DMS79 (cell line): ENCODE measurements at regions not wholly inside any gene's neighbourhood (a gene's known extent, or its start where the extent isn't known, plus 50 kb on each side); places are given as distances from the start of the nearest gene placed in this dataset.
"Not testable (repeated sequence)": the region's sequence is repeated elsewhere in the genome, so short reads cannot be mapped to it uniquely, and the experiment has no call there.

ENCODE experiments used
- DNase-seq: peaks from one replicate; lab custom pipeline; 2025; lab: John Stamatoyannopoulos, UW

DNA sequence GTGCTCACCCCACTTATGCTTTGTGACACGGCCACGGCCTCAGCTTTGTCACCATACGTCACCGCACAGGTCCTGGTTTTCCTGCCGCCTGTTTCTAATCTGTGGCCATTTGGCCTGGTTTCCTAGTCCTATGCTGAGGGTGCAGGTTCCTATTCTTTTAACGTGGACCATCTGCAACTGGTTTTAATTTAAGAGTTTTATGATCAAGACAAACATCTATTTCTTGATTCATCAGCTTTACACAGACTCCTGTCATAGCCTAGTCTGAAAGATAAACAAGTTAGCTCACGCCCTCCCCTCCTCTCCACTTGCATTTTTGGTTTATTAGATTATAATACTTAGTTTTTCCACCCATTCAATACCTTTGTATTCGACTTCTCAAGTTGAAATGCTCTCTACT lies 97.5 kb upstream of the RPS6KA2 start:
- DNase-seq: no peak

DNA sequence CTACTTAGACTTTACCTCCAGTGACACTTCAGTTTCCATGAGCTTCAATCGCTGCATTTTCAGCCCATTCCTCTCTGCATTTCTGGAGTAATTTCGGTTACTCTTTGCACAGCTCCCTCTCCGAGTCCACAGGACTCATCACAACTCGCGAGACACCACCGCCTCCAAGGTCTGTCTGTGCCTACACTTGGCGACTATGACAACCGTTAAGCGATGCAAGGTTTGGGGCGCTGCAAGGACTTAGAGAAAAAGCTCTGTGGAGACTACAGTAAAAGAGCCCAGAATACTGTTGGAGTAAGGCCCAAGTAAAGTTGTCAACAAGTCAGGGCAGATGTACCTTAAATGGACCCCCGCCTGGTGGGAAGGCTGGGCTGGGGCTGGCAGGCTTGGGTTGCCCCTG lies 95.7 kb upstream of the RPS6KA2 start:
- DNase-seq: no peak

DNA sequence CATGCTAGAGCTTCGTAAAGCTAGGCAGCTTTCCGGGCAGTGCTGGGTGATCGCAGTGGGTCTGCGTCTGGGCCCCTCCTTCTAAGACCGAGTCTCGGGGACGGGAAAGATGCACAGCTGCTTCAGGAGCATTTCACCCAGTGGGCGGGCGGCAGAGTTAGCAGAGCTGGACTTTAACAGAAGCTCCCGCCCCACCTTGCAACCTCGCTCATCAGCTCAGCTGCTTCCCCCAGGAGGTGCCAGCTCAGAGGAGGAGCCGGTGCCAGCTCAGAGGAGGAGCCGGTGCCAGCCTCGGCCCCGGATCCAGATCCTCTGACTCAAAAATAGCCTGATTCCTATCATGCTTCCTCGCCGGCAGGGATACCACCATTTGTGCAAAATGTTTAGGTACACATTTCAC lies 94.5 kb upstream of the RPS6KA2 start:
- no peak for DNase-seq

DNA sequence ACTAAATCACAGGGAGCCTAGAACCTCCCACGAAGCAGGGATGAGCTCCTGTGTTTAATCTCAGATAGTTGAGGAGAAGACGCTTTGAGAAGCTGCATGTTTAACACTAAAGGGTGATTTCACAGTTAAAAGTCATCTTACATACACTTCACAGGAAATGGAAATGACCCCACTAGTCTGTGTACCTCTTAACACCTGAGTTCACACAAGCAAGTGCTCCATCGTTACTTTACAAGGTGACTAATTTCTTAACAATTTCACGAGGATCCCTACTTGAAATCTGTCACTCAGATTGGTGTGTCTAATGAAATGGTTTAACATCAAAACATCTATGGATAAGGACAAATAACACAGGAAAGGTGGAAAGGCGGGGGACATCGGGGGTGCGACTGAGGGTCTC lies 93.8 kb upstream of the RPS6KA2 start:
- DNase-seq: no peak

DNA sequence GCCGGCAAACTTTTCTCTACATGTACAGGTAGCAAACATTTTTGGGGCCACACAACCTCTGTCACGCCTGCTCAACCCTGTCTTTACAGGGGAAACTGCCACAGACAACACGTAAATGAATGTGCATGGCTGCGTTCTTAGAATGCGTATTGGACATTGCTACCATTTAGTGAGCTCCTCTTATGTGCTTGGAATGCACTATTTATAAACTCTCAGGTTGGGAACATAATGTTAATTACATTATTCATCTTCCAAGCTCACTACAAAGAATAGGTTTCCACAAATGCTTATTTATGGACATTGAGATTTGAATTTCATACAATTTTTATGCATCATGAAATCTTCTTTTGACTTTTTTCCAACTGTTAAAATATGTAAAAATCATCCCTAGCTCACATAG lies 92.0 kb upstream of the RPS6KA2 start:
- no peak for DNase-seq

DNA sequence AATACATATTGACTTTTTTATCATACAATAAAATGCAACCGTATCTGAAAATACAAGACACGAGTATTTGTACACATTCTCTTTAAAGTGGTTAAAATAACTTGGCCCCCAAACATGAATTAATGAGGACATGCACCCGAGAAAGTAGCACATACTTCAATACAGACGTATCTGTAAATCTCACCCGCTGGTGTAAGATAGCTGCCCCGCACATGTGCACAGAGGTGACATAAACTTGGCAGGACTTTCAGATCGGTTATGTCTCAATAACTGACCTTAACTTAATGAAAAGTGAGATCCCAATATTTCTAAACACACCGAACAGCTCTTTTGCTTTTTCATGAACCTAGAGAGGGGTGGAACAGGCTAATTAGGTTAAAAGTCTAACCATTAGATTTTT lies 91.5 kb upstream of the RPS6KA2 start:
- no peak for DNase-seq

DNA sequence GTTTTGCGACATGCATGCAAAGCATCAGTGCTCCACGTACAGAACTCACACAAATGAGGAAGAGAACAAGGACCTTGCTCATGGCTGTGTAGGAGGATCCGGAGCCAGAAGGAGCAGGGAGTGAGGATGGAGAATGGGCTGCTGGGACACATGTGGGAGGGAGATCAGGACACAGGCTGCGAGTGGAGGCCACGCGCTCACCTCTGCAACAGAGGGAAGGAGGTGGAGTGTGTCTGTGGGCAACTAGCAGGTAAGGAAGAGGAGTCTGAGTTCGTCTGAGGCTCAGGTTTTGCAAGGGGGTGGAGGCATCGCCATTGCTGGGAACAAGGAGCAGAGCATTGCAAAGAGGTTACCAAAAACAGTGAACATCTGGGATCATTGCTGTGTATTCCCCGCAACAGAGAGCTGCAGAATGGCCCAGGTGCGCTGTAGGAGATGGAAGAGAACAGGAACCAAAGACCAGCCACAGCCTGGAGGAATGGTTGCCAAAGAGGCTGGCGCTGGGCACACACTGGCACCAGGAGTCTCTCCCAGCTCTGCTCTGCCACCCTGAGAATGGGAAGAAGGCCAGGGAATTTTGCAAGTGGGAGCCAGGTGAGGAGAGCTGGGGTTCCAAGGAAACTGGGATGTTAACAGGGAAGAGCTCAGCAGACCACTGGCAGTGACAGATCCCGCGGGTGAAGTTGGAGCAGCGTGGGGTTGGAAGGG lies 90.0 kb upstream of the RPS6KA2 start:
- DNase-seq: no peak

DNA sequence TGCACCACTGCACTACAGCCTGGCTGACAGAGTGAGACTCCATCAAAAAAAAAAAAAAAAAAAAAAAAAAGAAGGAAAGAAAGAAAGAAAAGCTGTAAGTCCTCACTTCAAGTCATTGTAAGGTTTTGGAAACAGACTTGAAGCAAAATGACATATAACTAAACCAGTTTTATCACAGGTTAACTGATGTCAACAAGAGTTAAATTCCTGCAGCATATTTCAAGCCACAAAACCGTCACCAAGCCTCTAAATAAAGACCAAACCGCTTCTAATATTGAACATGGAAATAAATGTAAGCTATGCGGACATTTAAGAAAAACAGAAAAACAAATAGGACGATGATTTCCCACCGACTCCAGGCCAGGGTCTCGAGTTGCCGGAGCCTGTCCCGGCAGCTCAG lies 88.9 kb upstream of the RPS6KA2 start:
- no peak for DNase-seq

DNA sequence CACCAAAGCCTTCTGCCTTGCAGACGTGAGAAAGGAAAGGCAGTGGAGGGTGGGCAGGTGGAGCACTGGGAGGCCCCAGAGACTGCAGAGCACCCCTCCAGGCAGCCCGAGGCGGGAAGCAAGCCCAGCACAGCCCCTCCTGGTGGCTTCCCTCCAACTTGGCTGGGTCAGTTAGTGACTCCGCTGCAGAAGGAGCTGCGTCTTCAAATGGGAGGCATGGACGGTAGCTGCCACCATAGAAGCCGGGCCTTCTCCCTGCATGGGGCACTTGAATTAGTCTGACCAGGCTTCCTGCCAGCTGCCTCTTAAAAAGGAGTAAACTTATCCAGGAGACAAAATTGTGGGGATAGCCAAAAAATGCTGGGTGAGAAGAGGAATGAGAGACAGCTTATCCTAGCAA lies 88.0 kb upstream of the RPS6KA2 start:
- DNase-seq: peak; percentile 17

DNA sequence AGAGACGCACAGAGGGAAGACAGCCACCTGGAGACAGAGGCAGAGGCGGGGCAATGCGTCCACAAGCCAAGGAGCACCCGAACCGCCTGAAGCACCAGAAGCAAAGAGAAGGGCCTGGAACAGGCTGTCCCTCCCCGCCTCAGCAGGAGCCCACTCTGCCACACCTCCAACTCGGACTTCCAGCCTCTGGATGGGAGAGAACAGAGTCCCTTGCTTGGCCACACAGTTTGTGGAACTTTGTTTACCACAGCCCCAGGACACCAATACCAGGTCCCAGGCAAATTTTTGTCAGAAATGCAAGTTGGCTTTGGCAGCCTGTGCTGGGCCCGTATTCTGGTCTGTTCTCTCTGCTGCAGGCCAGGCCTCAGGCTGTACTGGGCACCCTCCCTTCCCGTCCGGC lies 87.5 kb upstream of the RPS6KA2 start:
- no peak for DNase-seq

DNA sequence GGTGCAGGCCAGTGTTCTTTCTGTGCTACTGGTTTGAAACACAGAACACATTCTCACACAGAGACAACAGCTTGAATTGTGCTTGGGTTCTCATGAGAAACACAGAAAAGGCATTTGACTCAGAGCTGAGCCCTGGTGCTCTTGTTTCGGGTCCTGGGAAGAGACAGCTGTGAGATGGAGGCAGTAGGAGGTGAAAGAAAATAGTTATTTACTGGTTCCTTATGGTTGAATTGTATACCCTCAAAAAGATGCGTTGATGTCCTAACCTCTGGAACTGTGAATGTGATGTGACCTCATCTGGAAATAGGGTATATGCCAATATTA lies 87.1 kb upstream of the RPS6KA2 start:
- DNase-seq: no peak

DNA sequence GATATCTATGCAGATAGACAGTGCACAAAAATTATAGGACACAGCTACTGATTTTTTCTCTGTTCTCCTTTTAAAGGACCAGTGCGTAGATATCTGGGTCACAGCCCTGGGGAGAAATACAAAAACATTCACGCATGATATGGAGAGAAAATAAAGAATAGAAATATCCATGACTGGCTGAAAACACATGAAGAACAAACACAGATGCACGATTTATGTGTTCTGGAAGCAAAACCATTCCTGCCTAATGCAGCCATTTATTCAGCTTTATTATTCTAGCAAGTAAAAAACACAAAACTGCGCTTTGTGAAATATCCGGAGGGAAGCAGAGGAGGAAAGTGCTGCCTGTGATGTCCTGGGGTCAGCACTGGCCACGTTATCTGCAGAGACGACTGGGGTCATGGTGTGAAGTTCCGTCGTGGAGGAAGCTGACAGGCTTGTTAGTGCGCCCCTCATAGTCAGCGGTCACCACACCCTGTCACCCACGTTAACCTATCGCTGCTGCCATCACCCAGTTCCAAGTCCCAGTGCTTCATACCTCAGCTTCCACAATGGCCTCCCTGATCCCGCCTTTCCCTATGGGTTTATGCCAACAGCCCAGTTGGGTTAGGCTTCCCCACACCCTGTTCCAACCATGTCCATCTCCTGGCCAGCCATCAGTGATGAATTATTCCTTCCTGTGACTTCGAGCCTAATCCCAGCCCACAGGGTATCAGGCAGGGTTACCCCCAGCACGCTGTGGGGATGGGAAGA lies 86.6 kb upstream of the RPS6KA2 start:
- DNase-seq: no peak

DNA sequence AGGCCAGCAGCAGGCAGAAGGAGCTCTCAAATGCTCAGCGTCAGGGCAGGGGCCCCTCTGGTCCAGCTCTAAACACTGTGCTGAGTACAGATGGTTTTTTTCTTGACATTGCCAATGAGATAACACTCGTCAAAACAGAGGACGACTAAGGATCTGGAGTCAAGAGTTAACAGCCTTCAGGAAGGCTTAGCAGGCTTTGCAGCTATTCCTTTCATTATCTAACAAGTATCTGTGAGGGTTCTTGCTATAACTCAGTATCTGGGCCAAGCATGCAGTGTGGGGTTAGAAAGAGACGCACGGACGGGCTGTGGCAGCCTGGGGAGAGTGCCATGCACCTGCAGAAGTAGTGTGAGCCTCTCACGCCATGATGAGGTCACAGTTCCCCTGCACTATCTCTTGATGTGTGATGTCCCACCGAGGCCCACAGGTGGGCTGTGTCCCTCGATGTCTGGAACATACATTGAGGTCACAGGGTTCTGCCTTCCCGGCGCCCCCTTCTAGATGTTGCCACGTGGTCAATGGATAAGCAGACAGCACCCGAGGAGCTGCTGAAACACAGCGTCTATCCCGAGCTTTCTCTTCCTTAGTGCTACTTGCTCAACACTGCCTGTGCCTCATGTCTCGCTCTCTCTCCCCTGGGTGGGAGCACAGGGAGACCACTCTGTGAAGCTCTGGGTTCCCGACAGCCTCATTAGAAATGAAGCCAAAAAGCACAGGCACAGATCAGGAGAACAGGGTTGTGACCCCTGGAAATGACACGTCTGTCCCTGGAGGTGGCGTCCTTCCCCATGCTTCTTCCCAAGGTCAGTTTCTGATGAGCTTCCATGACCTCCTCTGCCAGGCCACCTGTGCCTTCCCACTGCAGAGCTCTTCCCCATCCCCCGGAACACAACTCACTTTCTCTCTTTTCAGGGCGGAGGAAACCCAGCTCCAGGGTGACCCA lies 85.5 kb upstream of the RPS6KA2 start:
- DNase-seq: no peak

DNA sequence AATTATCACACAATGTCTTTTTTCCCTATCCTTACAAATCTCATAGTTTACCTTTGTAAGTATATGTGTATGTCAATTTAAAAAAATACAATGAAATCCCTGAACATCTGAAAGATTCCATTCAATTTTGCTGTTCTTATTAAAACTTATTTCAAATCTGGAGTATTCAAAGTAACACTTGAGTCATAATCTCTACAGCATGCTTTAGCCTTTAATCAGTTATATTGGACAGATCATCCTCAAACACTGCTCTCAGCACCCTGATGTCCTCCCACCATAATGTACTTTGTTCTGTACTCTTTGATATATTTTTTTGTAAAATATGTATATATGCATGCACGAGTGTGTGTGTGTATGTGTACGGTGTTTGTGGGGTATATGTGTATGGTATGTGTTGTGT lies 83.0 kb upstream of the RPS6KA2 start:
- no peak for DNase-seq

DNA sequence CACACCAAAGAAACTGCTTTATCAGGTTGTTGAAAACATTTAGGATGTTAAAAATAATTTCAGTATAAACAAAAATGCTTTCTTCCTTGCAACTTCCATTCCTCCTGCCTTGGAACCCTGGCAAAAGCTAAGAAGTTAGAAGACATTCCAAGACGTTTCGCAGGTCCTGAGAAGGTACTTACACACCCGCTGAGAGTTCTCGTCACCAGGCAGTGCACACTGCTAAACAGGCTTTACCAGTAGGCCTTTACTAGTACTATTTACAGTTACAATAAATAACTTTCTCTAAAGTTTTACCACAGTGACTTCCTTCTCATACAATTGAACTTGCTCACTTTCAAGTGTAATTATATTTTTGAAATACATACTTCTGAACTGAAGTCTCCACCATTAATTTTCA lies 81.4 kb upstream of the RPS6KA2 start:
- DNase-seq: no peak

DNA sequence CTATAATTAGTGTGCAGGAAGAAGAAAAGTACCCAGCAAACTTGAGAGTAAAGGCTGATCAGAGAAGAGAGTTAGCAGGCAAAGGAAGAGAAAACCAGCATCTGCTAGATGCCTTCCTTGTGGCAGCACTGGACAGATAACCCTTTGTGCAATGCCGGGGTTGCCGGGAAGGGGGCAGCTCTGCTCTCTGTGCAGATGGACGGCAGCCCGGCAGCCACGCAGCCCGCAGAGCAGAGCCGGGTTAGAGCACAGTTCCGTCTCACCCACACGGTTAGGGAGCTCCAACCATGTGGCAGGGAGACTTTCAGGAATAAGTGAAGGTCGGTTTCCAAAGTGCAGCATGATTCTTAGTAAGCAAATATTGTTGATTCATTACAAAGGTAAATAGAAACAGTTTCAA lies 80.0 kb upstream of the RPS6KA2 start:
- no peak for DNase-seq

DNA sequence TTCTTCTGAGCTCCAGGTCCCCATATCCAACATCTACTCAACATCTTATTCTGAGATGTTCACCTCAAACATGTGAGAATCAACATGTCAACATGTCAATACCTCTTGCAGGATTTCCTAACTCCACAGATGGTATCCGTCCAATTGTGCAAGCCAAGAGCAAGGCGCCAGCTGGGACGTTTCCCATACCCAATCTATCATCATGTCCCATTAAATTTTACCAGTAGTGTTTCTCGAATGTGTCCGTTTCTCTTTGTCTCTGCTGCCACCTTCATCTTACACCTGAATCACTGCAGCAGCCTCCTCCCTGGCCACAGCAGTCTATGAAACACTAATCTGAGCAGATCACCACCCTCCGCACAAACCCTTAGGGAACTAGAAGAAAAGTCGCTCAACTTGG lies 78.0 kb upstream of the RPS6KA2 start:
- DNase-seq: no peak

DNA sequence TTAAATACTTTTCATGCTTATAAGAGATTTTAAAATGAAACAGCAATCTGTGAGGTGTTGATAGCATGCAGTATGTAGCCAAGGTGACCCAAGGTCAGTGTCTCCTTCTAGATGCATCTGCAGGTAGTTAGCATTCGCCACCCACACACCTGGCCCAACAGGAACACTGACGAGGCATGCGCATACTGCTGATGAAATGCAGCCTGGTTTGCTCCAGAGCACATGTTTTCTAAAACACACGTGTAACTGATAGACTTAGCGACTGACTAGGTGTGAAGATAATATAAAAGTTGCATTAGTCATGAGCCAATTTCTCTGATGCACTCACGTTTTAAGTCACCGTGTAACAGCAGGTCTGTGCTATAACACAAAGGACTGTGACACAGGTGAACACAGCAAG lies 77.1 kb upstream of the RPS6KA2 start:
- no peak for DNase-seq

DNA sequence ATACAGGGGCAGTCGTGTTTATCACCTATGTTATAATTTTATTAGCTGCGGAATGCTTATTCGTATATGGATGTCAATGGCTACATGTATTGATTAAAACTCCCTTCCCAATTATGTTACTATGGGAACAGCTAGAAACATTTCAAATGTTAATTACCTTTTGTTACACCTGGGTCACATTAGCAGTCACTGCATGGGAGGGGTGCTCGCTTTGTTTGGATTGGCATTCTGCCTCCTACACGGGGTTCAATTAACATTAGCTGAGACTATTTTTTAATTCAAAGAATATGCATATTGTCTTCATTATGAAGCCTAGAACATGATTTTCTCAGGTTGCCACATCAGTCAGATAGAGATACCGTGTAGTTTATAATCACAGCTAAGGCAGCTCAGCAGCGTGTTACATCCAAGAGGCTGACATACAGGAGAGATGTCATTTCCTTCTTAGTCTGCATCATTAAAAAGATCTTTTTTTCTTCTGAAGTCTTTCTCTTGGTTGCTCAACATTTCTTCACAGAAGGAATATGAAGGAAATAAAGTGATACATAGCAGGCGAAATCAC lies 76.2 kb upstream of the RPS6KA2 start:
- no peak for DNase-seq

DNA sequence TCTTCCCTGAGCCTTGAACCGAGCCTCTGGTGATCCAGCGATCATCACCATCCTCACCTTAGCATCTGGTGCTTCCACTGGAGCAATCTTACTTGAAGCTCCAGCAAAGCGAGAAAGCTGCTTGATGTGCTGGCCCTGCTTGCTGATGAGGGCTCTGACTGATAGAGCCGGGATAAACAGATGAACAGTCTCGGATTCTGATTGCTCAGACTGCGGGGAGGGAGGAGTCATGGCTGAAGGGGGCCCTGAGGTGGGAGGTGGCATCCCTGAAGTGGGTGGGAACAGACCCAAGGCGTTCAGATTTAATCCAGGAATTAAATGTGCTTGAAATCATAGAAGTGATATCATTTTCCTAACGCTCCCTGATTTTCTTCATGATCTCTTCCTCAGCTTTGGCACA lies 74.4 kb upstream of the RPS6KA2 start:
- DNase-seq: not testable (repeated sequence)

DNA sequence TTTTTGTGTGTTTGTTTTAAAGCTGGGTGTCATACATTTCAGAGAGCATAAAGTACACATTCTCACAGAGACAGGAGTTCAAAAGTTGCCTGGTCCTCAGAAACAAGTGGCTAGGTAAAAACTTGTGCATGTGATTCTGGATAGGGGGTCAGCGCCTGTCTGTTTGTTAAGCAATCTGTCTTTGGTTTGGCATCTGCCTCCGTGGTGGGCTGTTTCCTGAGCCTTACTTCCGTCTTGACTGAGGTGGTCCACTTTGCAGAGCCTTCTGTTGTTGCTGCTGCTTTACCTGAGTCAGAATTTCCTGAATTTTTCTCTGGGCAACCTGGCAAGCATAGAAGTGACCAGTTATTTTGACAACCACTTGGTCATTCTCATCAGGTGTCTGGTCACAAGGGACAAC lies 73.8 kb upstream of the RPS6KA2 start:
- not testable (repeated sequence) for DNase-seq

DNA sequence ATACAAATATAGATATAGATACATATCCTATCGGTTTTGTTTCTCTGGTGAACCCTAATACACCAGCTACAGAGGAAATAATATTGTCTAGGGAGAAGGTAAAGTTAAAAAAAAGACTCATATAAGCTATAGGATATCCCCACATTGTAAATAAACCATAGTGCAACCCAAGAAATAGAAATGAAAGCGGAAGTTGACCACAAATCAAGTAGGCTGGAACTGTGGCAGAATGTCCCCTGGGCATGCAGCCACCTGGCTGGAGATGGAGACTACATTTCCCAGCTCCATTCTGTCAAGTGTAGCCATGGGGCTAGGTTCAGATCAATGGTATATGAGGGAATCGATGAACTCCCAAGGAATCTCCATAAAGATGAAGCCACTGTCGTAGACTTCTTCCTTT lies 70.1 kb upstream of the RPS6KA2 start:
- DNase-seq: no peak

DNA sequence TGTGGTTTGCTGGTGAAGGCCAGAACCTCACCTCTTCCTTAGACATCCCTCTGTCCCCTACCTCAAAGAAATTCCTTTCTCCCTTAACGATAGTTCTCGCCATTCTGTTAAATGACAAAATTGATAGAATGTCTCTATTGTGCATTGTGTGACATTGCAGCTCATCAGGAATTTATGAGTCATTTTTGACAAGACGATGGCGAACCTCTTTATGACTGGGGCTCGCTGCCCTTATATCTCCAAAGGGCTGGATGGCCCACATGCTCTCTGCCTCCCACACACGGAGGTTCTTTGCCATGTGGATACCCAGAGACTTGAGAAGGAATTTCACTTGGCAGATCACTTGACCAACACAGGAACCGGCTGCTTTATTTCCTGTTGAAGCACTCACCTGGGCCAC lies 66.8 kb upstream of the RPS6KA2 start:
- DNase-seq: no peak
